ENCODE measurements at regions not wholly inside any gene's neighbourhood (a gene's known extent, or its start where the extent isn't known, plus 50 kb on each side); places are given as distances from the start of the nearest gene placed in this dataset.

GRCh38 chr13:76750126-76750525 is 136.1 kb downstream of the KCTD12 start:
- FAIRE-seq: no peak
- POLR2A ChIA-PET: no interaction called here
- intact Hi-C loops (cut with micrococcal nuclease) (no loop called here), dilution Hi-C loops (cut with MboI; ENCODE audit: extremely low pct_ligation_motif_present, low sequenced_read_pairs) (no loop called here)
- peaks cover 20% of the 10 kb centered on the region for H3K4me1 ChIP-seq (ENCODE audit: control insufficient read depth, extremely low read depth, insufficient read depth, low read length)
- H3K79me2 ChIP-seq (ENCODE audit: control insufficient read depth, insufficient read depth, low read length): no peaks in the 10 kb centered on the region
- H3K9me1 ChIP-seq (replicated peaks; ENCODE audit: control insufficient read depth, extremely low read depth, insufficient read depth, low read length): no peaks in the 10 kb centered on the region
- no peak overlapping the region for H3K9ac ChIP-seq (replicated peaks; ENCODE audit: extremely low read depth, insufficient read depth, low read length)
- H4K20me1 ChIP-seq (replicated peaks; ENCODE audit: control insufficient read depth, extremely low read depth, insufficient read depth, low read length): no peaks in the 10 kb centered on the region
- CTCF ChIA-PET: interaction anchor here (1.6 kb wide), 1 partner anchor 18 kb away, joined by 3 read pairs; no protein-coding TSS in a partner anchor
- BruUV-seq (replicated peaks): no TSS peak
- no peak for DNase-seq (ENCODE audit: low read depth, low spot score)
- H3K9me3 ChIP-seq (replicated peaks; ENCODE audit: control insufficient read depth, insufficient read depth, low read length): no peaks in the 10 kb centered on the region
- no peak overlapping the region for H3K27ac ChIP-seq (ENCODE audit: insufficient read depth, low read depth, low read length)
- no peak overlapping the region for H3K4me2 ChIP-seq (ENCODE audit: insufficient read depth, low read length)
- H2AFZ ChIP-seq (ENCODE audit: low read depth, low read length): no peak overlapping the region
- H3K4me3 ChIP-seq (replicated peaks in 1 of 3; ENCODE audit: insufficient read depth in 1 of 3, low read depth in 1 of 3, low read length in 3 of 3): no peak overlapping the region
- TF ChIP-seq POLR2A (IDR thresholded peaks at IDR 0.05; ENCODE audit: low read depth, low read length) (no peak), JUN (IDR thresholded peaks at IDR 0.05; ENCODE audit: borderline replicate concordance, insufficient read depth, insufficient read length, low read depth) (no peak), GATA2 (IDR thresholded peaks at IDR 0.05; ENCODE audit: insufficient read depth, insufficient read length, low read depth, low read length) (no peak), POLR2AphosphoS5 (IDR thresholded peaks at IDR 0.05; ENCODE audit: insufficient read depth, low read depth, low read length) (no peak), EZH2 (IDR thresholded peaks at IDR 0.05; ENCODE audit: borderline replicate concordance, low read depth, low read length, severe bottlenecking) (no peak), MAX (IDR thresholded peaks at IDR 0.05; ENCODE audit: insufficient read depth, insufficient read length) (no peak), MYC (IDR thresholded peaks at IDR 0.05; ENCODE audit: low read depth, low read length) (no peak), CTCF (IDR thresholded peaks at IDR 0.05; ENCODE audit: extremely low read depth in 1 of 2, insufficient read depth in 1 of 2, low read depth in 1 of 2, low read length in 2 of 2) (no peak), FOS (IDR thresholded peaks at IDR 0.05; ENCODE audit: borderline replicate concordance, insufficient read depth, low read length) (no peak)
- H3K36me3 ChIP-seq (ENCODE audit: control insufficient read depth in 2 of 2, extremely low read depth in 1 of 2, insufficient read depth in 2 of 2, low read length in 2 of 2): no peaks in the 10 kb centered on the region
- no peaks in the 10 kb centered on the region for H3K27me3 ChIP-seq (ENCODE audit: control insufficient read depth in 2 of 2, insufficient read depth in 2 of 2, low read length in 2 of 2)

Data from endothelial cell of umbilical vein (primary cell).